ENCODE measurements at regions not wholly inside any gene's neighbourhood (a gene's known extent, or its start where the extent isn't known, plus 50 kb on each side); places are given as distances from the start of the nearest gene placed in this dataset.

GRCh38 chr5:23445573-23445972, 61.8 kb upstream of the PRDM9 start:
- TF ChIP-seq, protein P1, sequence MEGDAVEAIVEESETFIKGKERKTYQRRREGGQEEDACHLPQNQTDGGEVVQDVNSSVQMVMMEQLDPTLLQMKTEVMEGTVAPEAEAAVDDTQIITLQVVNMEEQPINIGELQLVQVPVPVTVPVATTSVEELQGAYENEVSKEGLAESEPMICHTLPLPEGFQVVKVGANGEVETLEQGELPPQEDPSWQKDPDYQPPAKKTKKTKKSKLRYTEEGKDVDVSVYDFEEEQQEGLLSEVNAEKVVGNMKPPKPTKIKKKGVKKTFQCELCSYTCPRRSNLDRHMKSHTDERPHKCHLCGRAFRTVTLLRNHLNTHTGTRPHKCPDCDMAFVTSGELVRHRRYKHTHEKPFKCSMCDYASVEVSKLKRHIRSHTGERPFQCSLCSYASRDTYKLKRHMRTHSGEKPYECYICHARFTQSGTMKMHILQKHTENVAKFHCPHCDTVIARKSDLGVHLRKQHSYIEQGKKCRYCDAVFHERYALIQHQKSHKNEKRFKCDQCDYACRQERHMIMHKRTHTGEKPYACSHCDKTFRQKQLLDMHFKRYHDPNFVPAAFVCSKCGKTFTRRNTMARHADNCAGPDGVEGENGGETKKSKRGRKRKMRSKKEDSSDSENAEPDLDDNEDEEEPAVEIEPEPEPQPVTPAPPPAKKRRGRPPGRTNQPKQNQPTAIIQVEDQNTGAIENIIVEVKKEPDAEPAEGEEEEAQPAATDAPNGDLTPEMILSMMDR (IDR thresholded peaks at IDR 0.05) = no peak
- TF ChIP-seq EP300 (IDR thresholded peaks at IDR 0.05) (no peak), POLR2A (IDR thresholded peaks at IDR 0.05) (no peak)

Measured in ovary (tissue), 3 donors.